K562 (cell line): ENCODE measurements at regions not wholly inside any gene's neighbourhood (a gene's known extent, or its start where the extent isn't known, plus 50 kb on each side); places are given as distances from the start of the nearest gene placed in this dataset.

Source experiments
- ATAC-seq: fragments of 200-7000 bp; cut with Tn5 transposase; 3 replicates; pipeline ENCODE4 v1.9.1; 2020; ENCODE audit warnings: moderate library complexity
- BruUV-seq: library from RNA; stranded (reverse); fragments of 400-500 nt; replicated peaks from 2 replicates; lab custom pipeline; 2021; lab: Mats Ljungman, UMichigan
- CTCF ChIA-PET: fragments of 300-600 bp; formaldehyde crosslinking; extraction: SDS; loops from one replicate; lab custom pipeline; 2021; ENCODE audit warnings: low intra/inter-chr PET ratio; lab: Yijun Ruan, JAX
- POLR2A ChIA-PET: fragments of 300-600, 350-650 bp; sonication (Branson Sonifier 250); formaldehyde crosslinking; extraction: SDS; loops from one replicate; lab custom pipeline; 2021; ENCODE audit warnings: antibody characterized with exemption, inconsistent platforms; lab: Yijun Ruan, JAX
- DNase-seq, 4 experiments: peaks; one replicate each; pipeline versions ENCODE4 v3.0.0 to v3.0.0-alpha.2; 2011 to 2018; ENCODE audit warnings: low spot score in 3 of 4, mixed read lengths in 3 of 4; ENCODE audit errors: extremely low read depth in 1 of 4
- FAIRE-seq: peaks from 2 replicates; lab custom pipeline; 2011; peaks lifted over from hg19 to GRCh38; lab: Jason Lieb, UNC
- H2AFZ ChIP-seq: 2 replicates; pipeline ENCODE4 v1.6.0; 2011; ENCODE audit warnings: low read depth, low read length, control low read depth, inconsistent platforms
- H3K27ac ChIP-seq: fragments of 200-600 bp; 3 replicates; pipeline ENCODE4 v1.8.0; 2011; ENCODE audit warnings: low read depth, mild to moderate bottlenecking, control low read depth, inconsistent platforms, low read length, moderate library complexity, mixed read lengths; ENCODE audit errors: extremely low read depth
- H3K27me3 ChIP-seq, 2 experiments: fragments of 300-600 bp in 1 of 2; 2 replicates in 1 of 2; 3 replicates in 1 of 2; pipeline versions ENCODE4 v1.6.0 to v1.8.0; 2011; ENCODE audit warnings: inconsistent platforms in 2 of 2, low read length in 2 of 2, mild to moderate bottlenecking in 1 of 2, mixed read lengths in 1 of 2, moderate library complexity in 1 of 2; ENCODE audit not compliant: control insufficient read depth in 2 of 2, insufficient read depth in 2 of 2
- H3K36me3 ChIP-seq: fragments of 300-600 bp; 3 replicates; pipeline ENCODE4 v1.8.0; 2011; ENCODE audit warnings: mild to moderate bottlenecking, low read length, inconsistent platforms; ENCODE audit not compliant: control insufficient read depth, insufficient read depth
- H3K4me1 ChIP-seq, 2 experiments: fragments of 200-600 bp in 1 of 2; replicated peaks in 1 of 2; 2 replicates in 1 of 2; 3 replicates in 1 of 2; pipeline versions ENCODE4 v1.5.1 to v1.8.0; 2011; ENCODE audit warnings: inconsistent platforms in 2 of 2, low read length in 2 of 2, mild to moderate bottlenecking in 1 of 2, mixed read lengths in 1 of 2, moderate library complexity in 1 of 2; ENCODE audit not compliant: control insufficient read depth in 2 of 2, insufficient read depth in 2 of 2
- H3K4me2 ChIP-seq: 2 replicates; pipeline ENCODE4 v1.6.1; 2011; ENCODE audit warnings: low read length, control low read depth, inconsistent platforms, mixed read lengths; ENCODE audit not compliant: insufficient read depth
- H3K4me3 ChIP-seq: fragments of 200-600 bp; sonication (generic), shearing (Covaris generic); 2 replicates; pipeline ENCODE4 v1.5.1; 2016; ENCODE audit warnings: control low read depth, inconsistent platforms
- H3K79me2 ChIP-seq: fragments of 200-600 bp; 3 replicates; pipeline ENCODE4 v1.8.0; 2011; ENCODE audit warnings: low read length, inconsistent platforms; ENCODE audit not compliant: control insufficient read depth, insufficient read depth
- H3K9ac ChIP-seq, 2 experiments: 2 replicates each; pipeline versions ENCODE4 v1.6.0 to v1.6.1; 2011; ENCODE audit warnings: low read depth in 2 of 2, low read length in 2 of 2, control low read depth in 1 of 2, inconsistent platforms in 1 of 2, mild to moderate bottlenecking in 1 of 2, mixed read lengths in 1 of 2; ENCODE audit not compliant: insufficient read depth in 1 of 2
- H3K9me1 ChIP-seq: one replicate; pipeline ENCODE4 v1.6.0; 2011; ENCODE audit warnings: inconsistent platforms, mild to moderate bottlenecking, low read length, moderate library complexity; ENCODE audit not compliant: control insufficient read depth, insufficient read depth
- H3K9me3 ChIP-seq: replicated peaks from 2 replicates; pipeline ENCODE4 v1.5.1; 2011; ENCODE audit warnings: low read depth, low read length, inconsistent platforms; ENCODE audit not compliant: control insufficient read depth, insufficient read depth
- H4K20me1 ChIP-seq: replicated peaks from 2 replicates; pipeline ENCODE4 v1.6.1; 2011; ENCODE audit warnings: low read length, inconsistent platforms, mixed read lengths; ENCODE audit not compliant: control insufficient read depth, insufficient read depth
- BDP1 ChIP-seq: IDR thresholded peaks from 3 replicates; pipeline ENCODE4 v1.6.1; 2011; ENCODE audit not compliant: insufficient read length, insufficient read depth
- HDAC6 ChIP-seq: IDR thresholded peaks from 2 replicates; pipeline ENCODE4 v1.6.1; 2012; ENCODE audit warnings: low read depth, mild to moderate bottlenecking, control low read depth, inconsistent platforms, low read length, moderate library complexity
- NR1H2 ChIP-seq: sonication (generic); formaldehyde crosslinking; IDR thresholded peaks from 2 replicates; pipeline ENCODE4 v1.4.0; 2020; ENCODE audit warnings: mild to moderate bottlenecking, missing genetic modification reagents
- POLR2H ChIP-seq: IDR thresholded peaks from 2 replicates; pipeline ENCODE4 v1.6.1; 2016; ENCODE audit warnings: missing genetic modification characterization, low read depth, mild to moderate bottlenecking, control low read depth, missing compliant biosample characterization, moderate library complexity
- RBM39 ChIP-seq: fragments of 200-400 bp; formaldehyde crosslinking; optimal IDR thresholded peaks from 2 replicates; pipeline ENCODE3; 2018; ENCODE audit warnings: low read depth, low read length
- RUNX1 ChIP-seq: sonication (generic); IDR thresholded peaks from 2 replicates; pipeline ENCODE4 v1.6.1; 2016; ENCODE audit warnings: antibody characterized with exemption, low read depth
- SIRT6 ChIP-seq: IDR thresholded peaks from one replicate; pipeline ENCODE4 v1.6.1; 2012; ENCODE audit warnings: low read depth, mild to moderate bottlenecking, control low read depth, inconsistent platforms, low read length, moderate library complexity
- TAF1 ChIP-seq: IDR thresholded peaks from 2 replicates; pipeline ENCODE4 v1.6.1; 2011; ENCODE audit warnings: mild to moderate bottlenecking, low read length, moderate library complexity; ENCODE audit not compliant: insufficient read depth, control insufficient read depth, severe bottlenecking; ENCODE audit errors: extremely low read depth
- USF2 ChIP-seq: sonication (generic); formaldehyde crosslinking; IDR thresholded peaks from 2 replicates; pipeline ENCODE4 v1.5.0; 2020; ENCODE audit warnings: missing genetic modification reagents
- ZBTB5 ChIP-seq: fragments of 450-650 bp; IDR thresholded peaks from 2 replicates; pipeline ENCODE4 v1.6.1; 2017; ENCODE audit warnings: antibody characterized with exemption
- ZNF512 ChIP-seq: IDR thresholded peaks from 2 replicates; pipeline ENCODE4 v1.6.1; 2016; ENCODE audit warnings: missing genetic modification characterization, missing compliant biosample characterization
- ZNF57 ChIP-seq: fragments of 450-650 bp; formaldehyde crosslinking; IDR thresholded peaks from 2 replicates; pipeline ENCODE4 v1.4.0; 2020; ENCODE audit warnings: mild to moderate bottlenecking, moderate library complexity
- ZNF764 ChIP-seq: fragments of 250-450 bp; sonication (Bioruptor Pico); IDR thresholded peaks from 2 replicates; pipeline ENCODE4 v1.4.0; 2020; ENCODE audit warnings: low read depth, mild to moderate bottlenecking, moderate library complexity
- WGBS: fragments of 100-300 bp; shearing (Covaris generic); methylation state at CpG from one replicate; pipeline ENCODE4 v1.1.6; 2016; ENCODE audit warnings: low coverage, mixed read lengths; ENCODE audit not compliant: insufficient coverage; ENCODE audit errors: missing lambda C conversion rate; 5-methylcytosine and 5-hydroxymethylcytosine counted together
- in situ Hi-C: fragments of 300-500 bp; cut with MboI; formaldehyde crosslinking; loops from 4 replicates; pipeline ENCODE4 v1.15.0; 2018; ENCODE audit warnings: inconsistent platforms, mixed read lengths
- intact Hi-C: fragments of 100-400 bp; cut with micrococcal nuclease; formaldehyde crosslinking; loops from 2 replicates; pipeline ENCODE4 v1.14.2; 2022

GRCh38 chr4:124178449-124179021 lies 534.0 kb downstream of the ANKRD50 start:
- ChIA-PET CTCF (no interaction called here), POLR2A (no interaction called here)
- H3K27ac ChIP-seq, result no peak overlapping the region
- in situ Hi-C loops, result no loop called here
- no peaks in the 10 kb centered on the region for H3K36me3 ChIP-seq
- no peaks in the 10 kb centered on the region for H3K4me1 ChIP-seq
- no peak overlapping the region for H3K4me2 ChIP-seq
- H4K20me1 ChIP-seq, result no peaks in the 10 kb centered on the region
- H3K79me2 ChIP-seq, result no peaks in the 10 kb centered on the region
- no peak overlapping the region for H2AFZ ChIP-seq
- ATAC-seq, result no peak
- no peak for DNase-seq
- no peak overlapping the region for H3K4me3 ChIP-seq
- 4% methylated on average over 4 of the region's 4 CpGs for WGBS
- no TSS peak for BruUV-seq
- H3K9me3 ChIP-seq, result peaks cover 3% of the 10 kb centered on the region; the same call in 1 of the 2 replicates
- intact Hi-C loops, result no loop called here
- no peaks in the 10 kb centered on the region for H3K9me1 ChIP-seq
- FAIRE-seq, result no peak
- H3K27me3 ChIP-seq, result no peaks in the 10 kb centered on the region
- no peak for TF ChIP-seq RUNX1
- no peak for TF ChIP-seq ZNF764
- no peak for TF ChIP-seq RBM39
- TF ChIP-seq TAF1, result no peak
- TF ChIP-seq NR1H2 (CRISPR knock-in tag), result no peak
- no peak for TF ChIP-seq BDP1
- TF ChIP-seq ZNF512 (tag), result no peak
- TF ChIP-seq SIRT6, result no peak
- no peak for TF ChIP-seq USF2
- TF ChIP-seq ZNF57 (CRISPR knock-in tag), result no peak
- TF ChIP-seq POLR2H (tag), result no peak
- no peak for TF ChIP-seq HDAC6
- TF ChIP-seq ZBTB5, result no peak
- H3K9ac ChIP-seq, result no peak overlapping the region
